GM21786 (cell line): ENCODE measurements at regions not wholly inside any gene's neighbourhood (a gene's known extent, or its start where the extent isn't known, plus 50 kb on each side); places are given as distances from the start of the nearest gene placed in this dataset.

Experiments
- ATAC-seq: cut with Tn5 transposase; IDR thresholded peaks from one replicate; pipeline ENCODE4 v1.9.1; 2021; ENCODE audit not compliant: unreplicated experiment

DNA sequence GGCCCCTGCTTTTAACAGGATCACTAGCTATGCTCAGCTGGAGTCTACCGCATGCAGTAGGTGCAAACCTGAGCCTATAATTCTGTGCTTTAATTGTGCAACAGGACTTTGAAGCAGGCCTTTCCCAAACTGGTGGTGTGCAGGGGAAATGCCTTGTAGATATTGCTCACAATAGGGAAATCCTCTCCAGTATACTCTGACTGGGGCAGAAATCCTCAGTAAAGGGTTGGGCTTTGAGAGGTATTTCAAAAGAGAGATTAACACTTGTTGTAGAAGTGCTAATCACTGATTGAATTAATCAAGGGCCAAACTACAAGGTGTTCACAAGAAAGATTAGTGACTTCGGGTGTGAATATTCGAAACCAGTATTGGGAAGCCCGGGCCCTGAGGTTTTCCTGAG, 58.5 kb upstream of the EXOC6 start:
- no peak for ATAC-seq

DNA sequence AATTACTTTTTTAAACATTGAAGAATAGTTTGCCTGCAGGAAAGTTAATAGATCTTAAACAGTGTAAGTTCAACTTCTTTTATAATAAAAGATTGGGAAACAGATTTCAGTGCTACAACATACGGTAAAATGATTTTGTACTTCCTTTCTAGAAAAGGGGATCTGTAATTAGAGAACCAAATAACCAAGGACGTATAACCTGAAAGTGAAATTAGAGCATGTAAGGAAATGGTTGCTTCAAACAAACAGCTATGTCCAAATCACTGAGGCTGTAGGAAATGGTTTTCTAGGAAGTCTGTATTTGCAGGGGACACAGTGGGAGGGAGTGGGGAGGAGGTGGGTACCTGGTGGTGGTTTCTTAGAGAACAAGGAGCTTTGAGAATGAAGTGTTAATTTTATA, 57.9 kb upstream of the EXOC6 start:
- no peak for ATAC-seq

DNA sequence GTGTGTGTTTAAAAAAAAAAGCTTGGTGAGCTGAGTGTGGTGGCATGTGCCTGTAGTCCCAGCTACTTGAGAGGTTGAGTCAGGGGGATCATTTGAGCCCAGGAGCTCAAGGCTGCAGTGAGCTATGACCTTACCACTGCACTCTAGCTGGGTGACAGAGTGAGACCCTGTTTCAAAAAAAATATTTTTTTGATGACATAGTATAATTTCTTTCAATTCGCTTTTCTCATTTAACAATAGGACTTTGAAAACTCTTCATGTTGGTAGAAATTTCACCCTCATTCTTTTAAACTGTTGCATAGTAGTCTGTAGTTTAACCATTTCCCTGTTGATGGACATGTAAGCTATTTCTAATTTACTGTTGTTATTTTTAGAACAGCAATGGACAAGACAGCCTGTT, 55.7 kb upstream of the EXOC6 start:
- ATAC-seq: no peak
